ENCODE measurements at regions not wholly inside any gene's neighbourhood (a gene's known extent, or its start where the extent isn't known, plus 50 kb on each side); places are given as distances from the start of the nearest gene placed in this dataset.

- TF ChIP-seq CTCF (IDR thresholded peaks at IDR 0.05 in 8 of 11, conservative IDR thresholded peaks at IDR 0.05 in 3 of 11), result no peak
- no peak for TF ChIP-seq POLR2AphosphoS5 (IDR thresholded peaks at IDR 0.05)
- no peak for TF ChIP-seq POLR2A (IDR thresholded peaks at IDR 0.05)
Observed at GRCh38 chr4:63393544-63393943, 1015.7 kb downstream of the TECRL start.
